HepG2 (cell line): ENCODE measurements at regions not wholly inside any gene's neighbourhood (a gene's known extent, or its start where the extent isn't known, plus 50 kb on each side); places are given as distances from the start of the nearest gene placed in this dataset.

Experiments
- ATAC-seq: fragments of 200-7000 bp; cut with Tn5 transposase; 3 replicates; pipeline ENCODE4 v1.9.1; 2020; ENCODE audit warnings: mild to moderate bottlenecking, moderate library complexity
- BruUV-seq: library from RNA; stranded (reverse); fragments of 400-500 nt; replicated peaks from 2 replicates; lab custom pipeline; 2021; lab: Mats Ljungman, UMichigan
- CTCF ChIA-PET: fragments of 300-600 bp; formaldehyde crosslinking; extraction: SDS; loops from one replicate; lab custom pipeline; 2021; ENCODE audit warnings: low total read pairs, inconsistent platforms, low intra/inter-chr PET ratio; lab: Yijun Ruan, JAX
- POLR2A ChIA-PET: fragments of 350-600 bp; sonication (Branson Sonifier 250); formaldehyde crosslinking; loops from one replicate; lab custom pipeline; 2020; ENCODE audit warnings: antibody characterized with exemption, inconsistent platforms; lab: Yijun Ruan, JAX
- DNase-seq: peaks from one replicate; pipeline ENCODE4 v3.0.0-alpha.2; 2015; ENCODE audit warnings: low spot score
- FAIRE-seq: peaks from 3 replicates; lab custom pipeline; 2011; peaks lifted over from hg19 to GRCh38; lab: Jason Lieb, UNC
- H2AFZ ChIP-seq: one replicate; pipeline ENCODE4 v1.6.1; 2011; ENCODE audit warnings: low read length, inconsistent platforms
- H3K27ac ChIP-seq: fragments of 300-600 bp; 3 replicates; pipeline ENCODE4 v1.8.0; 2011; ENCODE audit warnings: mixed run types, mild to moderate bottlenecking, mixed read lengths, low read length, inconsistent platforms; ENCODE audit not compliant: insufficient read depth; ENCODE audit errors: extremely low read length
- H3K27me3 ChIP-seq, 2 experiments: fragments of 200-600 bp in 1 of 2; 2 replicates in 1 of 2; 3 replicates in 1 of 2; pipeline versions ENCODE4 v1.6.0 to v1.8.0; 2011; ENCODE audit warnings: low read length in 2 of 2, mild to moderate bottlenecking in 2 of 2, moderate library complexity in 2 of 2, inconsistent platforms in 1 of 2; ENCODE audit not compliant: insufficient read depth in 2 of 2, control insufficient read depth in 1 of 2
- H3K36me3 ChIP-seq, 2 experiments: fragments of 200-600 bp in 1 of 2; replicated peaks in 1 of 2; 2 replicates in 1 of 2; 3 replicates in 1 of 2; pipeline versions ENCODE4 v1.5.1 to v1.8.0; 2011; ENCODE audit warnings: low read length in 2 of 2, inconsistent platforms in 1 of 2; ENCODE audit not compliant: insufficient read depth in 2 of 2, control insufficient read depth in 1 of 2
- H3K4me1 ChIP-seq: 2 replicates; pipeline ENCODE4 v1.5.1; 2012; ENCODE audit warnings: low read length, inconsistent platforms; ENCODE audit not compliant: insufficient read depth
- H3K4me2 ChIP-seq: 2 replicates; pipeline ENCODE4 v1.6.0; 2011; ENCODE audit warnings: low read depth, low read length, inconsistent platforms
- H3K4me3 ChIP-seq, 3 experiments: fragments of 200-600 bp in 1 of 3; sonication (generic), shearing (Covaris generic) in 1 of 3; replicated peaks in 1 of 3; 2 replicates each; pipeline ENCODE4 v1.5.1; 2011 to 2016; ENCODE audit warnings: low read length in 3 of 3, inconsistent platforms in 2 of 3, low read depth in 2 of 3, mild to moderate bottlenecking in 2 of 3, control low read depth in 1 of 3, mixed read lengths in 1 of 3; ENCODE audit not compliant: insufficient read depth in 1 of 3
- H3K79me2 ChIP-seq: one replicate; pipeline ENCODE4 v1.6.1; 2011; ENCODE audit warnings: low read length, inconsistent platforms; ENCODE audit not compliant: insufficient read depth
- H3K9ac ChIP-seq: 2 replicates; pipeline ENCODE4 v1.6.0; 2011; ENCODE audit warnings: mild to moderate bottlenecking, low read depth, low read length, inconsistent platforms; ENCODE audit not compliant: insufficient read depth
- H3K9me3 ChIP-seq: 2 replicates; pipeline ENCODE4 v1.5.1; 2012; ENCODE audit warnings: mild to moderate bottlenecking, low read length
- H4K20me1 ChIP-seq: 2 replicates; pipeline ENCODE4 v1.6.0; 2011; ENCODE audit warnings: inconsistent platforms, mild to moderate bottlenecking, low read length, moderate library complexity; ENCODE audit not compliant: insufficient read depth
- ARNT2 ChIP-seq: sonication (generic); formaldehyde crosslinking; IDR thresholded peaks from 2 replicates; pipeline ENCODE4 v1.8.0; 2022; ENCODE audit warnings: mild to moderate bottlenecking, low read depth, missing genetic modification reagents, moderate library complexity
- CEBPB ChIP-seq: IDR thresholded peaks from 2 replicates; pipeline ENCODE4 v1.6.1; 2011; ENCODE audit warnings: low read depth, low read length, improper control_type of control experiment, borderline replicate concordance
- CEBPG ChIP-seq: IDR thresholded peaks from 2 replicates; pipeline ENCODE4 v1.6.1; 2016
- EEA1 ChIP-seq: sonication (generic); formaldehyde crosslinking; IDR thresholded peaks from 2 replicates; pipeline ENCODE4 v1.5.1; 2020; ENCODE audit warnings: mild to moderate bottlenecking, missing genetic modification reagents, borderline replicate concordance
- MTF2 ChIP-seq: sonication (generic); formaldehyde crosslinking; IDR thresholded peaks from 2 replicates; pipeline ENCODE4 v1.5.0; 2020; ENCODE audit warnings: missing genetic modification reagents, borderline replicate concordance
- NR2F6 ChIP-seq, 2 experiments: IDR thresholded peaks; 2 replicates each; pipeline ENCODE4 v1.6.1; 2016; ENCODE audit warnings: antibody characterized with exemption in 1 of 2, mild to moderate bottlenecking in 1 of 2
- RCOR2 ChIP-seq: IDR thresholded peaks from 2 replicates; pipeline ENCODE4 v1.6.1; 2016; ENCODE audit warnings: missing biosample characterization, missing genetic modification reagents
- ZNF567 ChIP-seq: sonication (generic); formaldehyde crosslinking; IDR thresholded peaks from 2 replicates; pipeline ENCODE4 v1.8.1; 2023; ENCODE audit warnings: mild to moderate bottlenecking, missing genetic modification reagents, borderline replicate concordance
- ZNF713 ChIP-seq: sonication (generic); formaldehyde crosslinking; IDR thresholded peaks from 2 replicates; pipeline ENCODE4 v1.4.0; 2020; ENCODE audit warnings: mild to moderate bottlenecking, missing genetic modification reagents
- WGBS: methylation state at CpG from one replicate; pipeline ENCODE4 v1.1.6; 2017; ENCODE audit warnings: low lambda C conversion rate; 5-methylcytosine and 5-hydroxymethylcytosine counted together
- in situ Hi-C: cut with HindIII; loops from 2 replicates; pipeline ENCODE4 v1.10.0; 2017; ENCODE audit warnings: low pct_unique_long_range_greater_than_20kb; ENCODE audit not compliant: extremely low pct_ligation_motif_present
- intact Hi-C: fragments of 100-400 bp; cut with micrococcal nuclease; formaldehyde crosslinking; loops from one replicate; pipeline ENCODE4 v1.10.0; 2022; ENCODE audit not compliant: unreplicated experiment
- TF ChIP-seq, protein P1 (sequence below), 2 experiments: fragments of 450-650 bp in 1 of 2; sonication (generic) in 1 of 2; formaldehyde crosslinking; IDR thresholded peaks; 2 replicates each; pipeline versions ENCODE4 v1.5.0 to v1.8.0; 2020 to 2022; ENCODE audit warnings: mild to moderate bottlenecking in 1 of 2, missing genetic modification reagents in 1 of 2

DNA sequence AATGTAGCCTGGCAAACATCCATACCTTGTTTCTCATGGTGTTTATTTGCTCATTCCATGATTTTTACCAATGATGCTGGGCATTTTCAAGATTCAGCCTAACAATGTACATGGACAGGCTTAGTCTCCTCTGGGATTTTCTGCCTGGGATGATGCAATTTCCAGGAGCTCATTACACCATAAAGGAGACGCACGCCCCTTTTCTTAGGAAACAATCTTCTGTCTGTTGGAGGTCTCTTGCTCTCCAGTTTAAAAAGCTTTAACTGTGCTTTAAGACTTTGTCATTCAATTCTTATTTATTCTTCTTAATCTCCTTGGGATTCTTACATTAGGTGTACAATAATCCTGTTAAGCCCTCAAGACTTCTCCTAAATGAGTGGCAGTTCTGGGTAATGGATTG, 150.3 kb upstream of the NRP1 start:
- ChIA-PET CTCF (no interaction called here), POLR2A (no interaction called here)
- no peaks in the 10 kb centered on the region for H4K20me1 ChIP-seq
- no peak overlapping the region for H3K9ac ChIP-seq
- peaks cover 25% of the 10 kb centered on the region for H3K4me1 ChIP-seq
- 100% methylated on average over 2 of the region's 2 CpGs for WGBS
- H2AFZ ChIP-seq: no peak overlapping the region
- peak; percentile 54; the same call in 1 of the 2 replicates for TF ChIP-seq CEBPB
- TF ChIP-seq CEBPG (CRISPR knock-in tag): peak; percentile 43; the same call in 1 of the 2 replicates
- TF ChIP-seq ZNF713 (CRISPR knock-in tag): no peak
- no peak for TF ChIP-seq RCOR2 (CRISPR knock-in tag)
- TF ChIP-seq MTF2 (CRISPR knock-in tag): no peak
- TF ChIP-seq, protein P1, sequence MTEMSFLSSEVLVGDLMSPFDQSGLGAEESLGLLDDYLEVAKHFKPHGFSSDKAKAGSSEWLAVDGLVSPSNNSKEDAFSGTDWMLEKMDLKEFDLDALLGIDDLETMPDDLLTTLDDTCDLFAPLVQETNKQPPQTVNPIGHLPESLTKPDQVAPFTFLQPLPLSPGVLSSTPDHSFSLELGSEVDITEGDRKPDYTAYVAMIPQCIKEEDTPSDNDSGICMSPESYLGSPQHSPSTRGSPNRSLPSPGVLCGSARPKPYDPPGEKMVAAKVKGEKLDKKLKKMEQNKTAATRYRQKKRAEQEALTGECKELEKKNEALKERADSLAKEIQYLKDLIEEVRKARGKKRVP (CRISPR knock-in tag; IDR thresholded peaks at IDR 0.05): peak in 1 of 2 experiments; percentile 86; a peak in 2 of 4 replicates
- no peak for TF ChIP-seq ZNF567 (CRISPR knock-in tag)
- no peak for TF ChIP-seq ARNT2
- no peak for TF ChIP-seq EEA1 (CRISPR knock-in tag)
- TF ChIP-seq NR2F6 (IDR thresholded peaks at IDR 0.05): no peak
- no peak for TF ChIP-seq NR2F6 (CRISPR knock-in tag; IDR thresholded peaks at IDR 0.05)
- no peak overlapping the region for H3K27ac ChIP-seq
- intact Hi-C loops (loop anchor here (10.0 kb wide), 1 partner anchor 310 kb away; no protein-coding TSS in a partner anchor), in situ Hi-C loops (no loop called here)
- no peaks in the 10 kb centered on the region for H3K9me3 ChIP-seq
- FAIRE-seq (no peak), DNase-seq (no peak), ATAC-seq (no peak)
- BruUV-seq: no TSS peak
- no peaks in the 10 kb centered on the region for H3K36me3 ChIP-seq
- H3K4me2 ChIP-seq: no peak overlapping the region
- no peak overlapping the region for H3K4me3 ChIP-seq
- H3K27me3 ChIP-seq: no peaks in the 10 kb centered on the region
- H3K79me2 ChIP-seq: no peaks in the 10 kb centered on the region
